ENCODE measurements at regions not wholly inside any gene's neighbourhood (a gene's known extent, or its start where the extent isn't known, plus 50 kb on each side); places are given as distances from the start of the nearest gene placed in this dataset.

- BruUV-seq (replicated peaks), result no TSS peak
- Histone ChIP-seq H4K20me1 (ENCODE audit: low read length) (no peaks in the 10 kb centered on the region), H3K27me3 (ENCODE audit: low read length) (no peaks in the 10 kb centered on the region), H3K9ac (ENCODE audit: low read length) (no peak overlapping the region), H3K79me2 (ENCODE audit: low read length) (no peaks in the 10 kb centered on the region), H3F3A (ENCODE audit: low read length, unreplicated experiment) (no peaks in the 10 kb centered on the region), H3K4me2 (ENCODE audit: low read length) (no peak overlapping the region), H2AFZ (ENCODE audit: low read length) (no peak overlapping the region), H3K4me1 (ENCODE audit: insufficient read depth, low read length) (peaks cover 9% of the 10 kb centered on the region; the same call in 1 of the 2 replicates), H3K27ac (ENCODE audit: low read length) (no peak overlapping the region), H3K9me3 (ENCODE audit: low read length) (no peaks in the 10 kb centered on the region), H3K9me2 (replicated peaks; ENCODE audit: low read length) (no peaks in the 10 kb centered on the region), H3K36me3 (ENCODE audit: low read depth, low read length) (no peaks in the 10 kb centered on the region), H3K4me3 (ENCODE audit: low read length) (no peak overlapping the region)
- intact Hi-C loops (cut with micrococcal nuclease), result no loop called here
- ATAC-seq (no peak), DNase-seq (no peak)
- CTCF ChIA-PET, result no interaction called here
- no peak for TF ChIP-seq EZH2phosphoT487 (IDR thresholded peaks at IDR 0.05; ENCODE audit: borderline replicate concordance, low read length)
- no peak for TF ChIP-seq EZH2 (IDR thresholded peaks at IDR 0.05; ENCODE audit: low read length, unreplicated experiment)
- TF ChIP-seq, protein P1, sequence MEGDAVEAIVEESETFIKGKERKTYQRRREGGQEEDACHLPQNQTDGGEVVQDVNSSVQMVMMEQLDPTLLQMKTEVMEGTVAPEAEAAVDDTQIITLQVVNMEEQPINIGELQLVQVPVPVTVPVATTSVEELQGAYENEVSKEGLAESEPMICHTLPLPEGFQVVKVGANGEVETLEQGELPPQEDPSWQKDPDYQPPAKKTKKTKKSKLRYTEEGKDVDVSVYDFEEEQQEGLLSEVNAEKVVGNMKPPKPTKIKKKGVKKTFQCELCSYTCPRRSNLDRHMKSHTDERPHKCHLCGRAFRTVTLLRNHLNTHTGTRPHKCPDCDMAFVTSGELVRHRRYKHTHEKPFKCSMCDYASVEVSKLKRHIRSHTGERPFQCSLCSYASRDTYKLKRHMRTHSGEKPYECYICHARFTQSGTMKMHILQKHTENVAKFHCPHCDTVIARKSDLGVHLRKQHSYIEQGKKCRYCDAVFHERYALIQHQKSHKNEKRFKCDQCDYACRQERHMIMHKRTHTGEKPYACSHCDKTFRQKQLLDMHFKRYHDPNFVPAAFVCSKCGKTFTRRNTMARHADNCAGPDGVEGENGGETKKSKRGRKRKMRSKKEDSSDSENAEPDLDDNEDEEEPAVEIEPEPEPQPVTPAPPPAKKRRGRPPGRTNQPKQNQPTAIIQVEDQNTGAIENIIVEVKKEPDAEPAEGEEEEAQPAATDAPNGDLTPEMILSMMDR (conservative IDR thresholded peaks at IDR 0.05; ENCODE audit: low read depth, low read length), result no peak
- POLR2A ChIA-PET (ENCODE audit: unreplicated experiment), result no interaction called here
Observed at GRCh38 chr9:14395317-14396082, 81.6 kb upstream of the NFIB start.

- no peaks in the 10 kb centered on the region for H3K9me3 ChIP-seq (ENCODE audit: low read length)
- ChIA-PET CTCF (no interaction called here), POLR2A (ENCODE audit: unreplicated experiment) (no interaction called here)
- H2AFZ ChIP-seq (ENCODE audit: low read length), result no peak overlapping the region
- DNase-seq (no peak), ATAC-seq (no peak)
- H3K27me3 ChIP-seq (ENCODE audit: low read length), result no peaks in the 10 kb centered on the region
- TF ChIP-seq, protein P1 (conservative IDR thresholded peaks at IDR 0.05; ENCODE audit: low read depth, low read length), result no peak
- no peaks in the 10 kb centered on the region for H3F3A ChIP-seq (ENCODE audit: low read length, unreplicated experiment)
- no TSS peak for BruUV-seq (replicated peaks)
- H3K9ac ChIP-seq (ENCODE audit: low read length), result no peak overlapping the region
- no peaks in the 10 kb centered on the region for H4K20me1 ChIP-seq (ENCODE audit: low read length)
- no peak overlapping the region for H3K27ac ChIP-seq (ENCODE audit: low read length)
- no peak overlapping the region for H3K4me2 ChIP-seq (ENCODE audit: low read length)
- H3K4me3 ChIP-seq (ENCODE audit: low read length), result no peak overlapping the region
- no peaks in the 10 kb centered on the region for H3K36me3 ChIP-seq (ENCODE audit: low read depth, low read length)
- H3K9me2 ChIP-seq (replicated peaks; ENCODE audit: low read length), result no peaks in the 10 kb centered on the region
- intact Hi-C loops (cut with micrococcal nuclease), result no loop called here
- H3K4me1 ChIP-seq (ENCODE audit: insufficient read depth, low read length), result no peaks in the 10 kb centered on the region
- H3K79me2 ChIP-seq (ENCODE audit: low read length), result no peaks in the 10 kb centered on the region
Observed at GRCh38 chr9:14393418-14393817, 79.5 kb upstream of the NFIB start.

- Histone ChIP-seq H3K79me2 (ENCODE audit: low read length) (no peaks in the 10 kb centered on the region), H3K36me3 (ENCODE audit: low read depth, low read length) (no peaks in the 10 kb centered on the region), H3K4me1 (ENCODE audit: insufficient read depth, low read length) (no peaks in the 10 kb centered on the region), H3K4me3 (ENCODE audit: low read length) (no peak overlapping the region), H2AFZ (ENCODE audit: low read length) (no peak overlapping the region), H3K4me2 (ENCODE audit: low read length) (no peak overlapping the region), H4K20me1 (ENCODE audit: low read length) (no peaks in the 10 kb centered on the region), H3K9me3 (ENCODE audit: low read length) (no peaks in the 10 kb centered on the region), H3K9ac (ENCODE audit: low read length) (no peak overlapping the region), H3K27ac (ENCODE audit: low read length) (no peak overlapping the region), H3F3A (ENCODE audit: low read length, unreplicated experiment) (no peaks in the 10 kb centered on the region), H3K27me3 (ENCODE audit: low read length) (no peaks in the 10 kb centered on the region), H3K9me2 (replicated peaks; ENCODE audit: low read length) (no peaks in the 10 kb centered on the region)
- ATAC-seq, result no peak
- ChIA-PET CTCF (no interaction called here), POLR2A (ENCODE audit: unreplicated experiment) (no interaction called here)
- TF ChIP-seq EZH2phosphoT487 (IDR thresholded peaks at IDR 0.05; ENCODE audit: borderline replicate concordance, low read length), result no peak
- TF ChIP-seq, protein P1 (conservative IDR thresholded peaks at IDR 0.05; ENCODE audit: low read depth, low read length), result no peak
- no peak for TF ChIP-seq EZH2 (IDR thresholded peaks at IDR 0.05; ENCODE audit: low read length, unreplicated experiment)
- intact Hi-C loops (cut with micrococcal nuclease), result no loop called here
- no TSS peak for BruUV-seq (replicated peaks)
- peak; percentile 33 for DNase-seq
Observed at GRCh38 chr9:14391620-14392019, 77.7 kb upstream of the NFIB start.

Measured in PC-3 (cell line).